ENCODE measurements at regions not wholly inside any gene's neighbourhood (a gene's known extent, or its start where the extent isn't known, plus 50 kb on each side); places are given as distances from the start of the nearest gene placed in this dataset.

- no peak for TF ChIP-seq CTCF (IDR thresholded peaks at IDR 0.05)
- TF ChIP-seq EP300 (IDR thresholded peaks at IDR 0.05) = no peak
- TF ChIP-seq POLR2A (IDR thresholded peaks at IDR 0.05) = no peak
- TF ChIP-seq POLR2AphosphoS5 (IDR thresholded peaks at IDR 0.05) = no peak
Measured at GRCh38 chr5:103895738-103896137, 333.1 kb upstream of the NUDT12 start.

Data from stomach (tissue), 4 donors.